ENCODE measurements at regions not wholly inside any gene's neighbourhood (a gene's known extent, or its start where the extent isn't known, plus 50 kb on each side); places are given as distances from the start of the nearest gene placed in this dataset.

DNA sequence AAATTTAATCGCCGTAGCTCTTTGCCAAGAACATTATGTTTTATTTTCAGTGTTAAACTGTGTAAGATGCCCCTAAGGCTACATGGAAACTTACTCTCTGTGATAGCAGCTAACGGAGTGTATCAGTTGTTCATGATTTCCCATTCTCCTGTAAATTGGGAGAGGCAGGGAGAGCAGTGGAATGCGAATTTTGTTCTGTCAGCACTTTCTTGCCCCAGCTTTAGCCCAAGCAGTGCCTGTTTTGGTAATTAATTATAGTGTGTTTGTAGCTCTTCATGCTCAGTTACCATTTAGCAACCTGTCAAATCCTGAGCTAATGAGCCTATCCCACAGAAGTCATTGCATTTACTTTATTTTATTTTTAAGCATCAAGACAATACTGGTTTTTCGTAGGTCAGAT, 475.1 kb upstream of the RBFOX1 start:
- no peaks in the 10 kb centered on the region for H3K4me1 ChIP-seq
- H3K9me3 ChIP-seq: no peaks in the 10 kb centered on the region
- H3K27ac ChIP-seq: no peak overlapping the region
- intact Hi-C loops (cut with DNase I; ENCODE audit: low total_unique reads) (no loop called here), in situ Hi-C loops (cut with MboI; ENCODE audit: low sequenced_read_pairs in 4 of 4) (no loop called here)
- TF ChIP-seq POLR2A (IDR thresholded peaks at IDR 0.05): no peak
- TF ChIP-seq, protein P1, sequence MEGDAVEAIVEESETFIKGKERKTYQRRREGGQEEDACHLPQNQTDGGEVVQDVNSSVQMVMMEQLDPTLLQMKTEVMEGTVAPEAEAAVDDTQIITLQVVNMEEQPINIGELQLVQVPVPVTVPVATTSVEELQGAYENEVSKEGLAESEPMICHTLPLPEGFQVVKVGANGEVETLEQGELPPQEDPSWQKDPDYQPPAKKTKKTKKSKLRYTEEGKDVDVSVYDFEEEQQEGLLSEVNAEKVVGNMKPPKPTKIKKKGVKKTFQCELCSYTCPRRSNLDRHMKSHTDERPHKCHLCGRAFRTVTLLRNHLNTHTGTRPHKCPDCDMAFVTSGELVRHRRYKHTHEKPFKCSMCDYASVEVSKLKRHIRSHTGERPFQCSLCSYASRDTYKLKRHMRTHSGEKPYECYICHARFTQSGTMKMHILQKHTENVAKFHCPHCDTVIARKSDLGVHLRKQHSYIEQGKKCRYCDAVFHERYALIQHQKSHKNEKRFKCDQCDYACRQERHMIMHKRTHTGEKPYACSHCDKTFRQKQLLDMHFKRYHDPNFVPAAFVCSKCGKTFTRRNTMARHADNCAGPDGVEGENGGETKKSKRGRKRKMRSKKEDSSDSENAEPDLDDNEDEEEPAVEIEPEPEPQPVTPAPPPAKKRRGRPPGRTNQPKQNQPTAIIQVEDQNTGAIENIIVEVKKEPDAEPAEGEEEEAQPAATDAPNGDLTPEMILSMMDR (IDR thresholded peaks at IDR 0.05 in 4 of 5, conservative IDR thresholded peaks at IDR 0.05 in 1 of 5): no peak
- ATAC-seq (no peak), DNase-seq (no peak)
- no peak overlapping the region for H3K4me3 ChIP-seq
- H3K27me3 ChIP-seq: no peaks in the 10 kb centered on the region
- H3K36me3 ChIP-seq: no peaks in the 10 kb centered on the region

DNA sequence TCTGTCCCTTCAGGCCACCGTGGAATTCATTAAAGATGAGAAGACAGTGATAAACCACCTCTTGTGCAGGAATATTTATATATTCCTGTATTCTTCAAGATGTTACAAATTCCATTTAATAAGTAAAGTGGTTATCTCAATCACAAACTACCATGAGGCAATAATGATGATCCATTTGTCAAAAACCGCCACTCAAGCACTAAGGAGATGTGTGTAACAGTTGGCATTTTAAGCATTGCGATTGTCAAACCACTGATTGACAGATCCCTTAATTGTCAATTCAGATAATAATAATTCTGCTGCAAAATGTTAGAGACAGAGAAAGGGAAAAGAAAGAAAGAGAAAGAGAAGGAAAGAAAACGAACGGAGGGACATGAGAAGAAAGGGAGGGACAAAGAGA, 476.1 kb upstream of the RBFOX1 start:
- no peak for DNase-seq
- TF ChIP-seq, protein P1 (IDR thresholded peaks at IDR 0.05 in 4 of 5, conservative IDR thresholded peaks at IDR 0.05 in 1 of 5): no peak
- TF ChIP-seq POLR2A (IDR thresholded peaks at IDR 0.05): no peak
- intact Hi-C loops (cut with DNase I; ENCODE audit: low total_unique reads): no loop called here
- Histone ChIP-seq H3K9me3 (no peaks in the 10 kb centered on the region), H3K4me1 (no peaks in the 10 kb centered on the region), H3K27ac (no peak overlapping the region), H3K27me3 (no peaks in the 10 kb centered on the region), H3K36me3 (no peaks in the 10 kb centered on the region), H3K4me3 (no peak overlapping the region)
- in situ Hi-C loops (cut with MboI; ENCODE audit: low sequenced_read_pairs in 4 of 4): no loop called here
- ATAC-seq: no peak

DNA sequence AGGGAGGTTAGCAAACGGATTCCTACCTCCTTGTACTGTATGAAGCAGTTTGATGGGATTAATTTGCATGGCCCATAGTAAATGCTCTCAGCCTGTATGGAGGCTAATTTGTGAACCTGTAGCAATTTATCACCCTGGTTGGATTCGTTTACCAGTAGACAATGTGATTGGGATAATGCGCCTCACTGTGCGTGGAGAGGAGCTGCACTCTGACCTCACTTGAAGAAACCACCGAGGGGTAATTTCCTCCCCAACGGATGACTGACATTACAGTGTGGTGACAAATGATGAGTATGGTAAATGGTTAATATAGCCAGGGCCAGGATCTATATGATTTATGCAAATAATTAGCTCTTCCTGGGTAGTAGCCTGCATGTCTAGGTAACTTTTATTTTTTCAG, 479.1 kb upstream of the RBFOX1 start:
- in situ Hi-C loops (cut with MboI; ENCODE audit: low sequenced_read_pairs in 4 of 4) (no loop called here), intact Hi-C loops (cut with DNase I; ENCODE audit: low total_unique reads) (no loop called here)
- ATAC-seq (no peak), DNase-seq (no peak)
- no peaks in the 10 kb centered on the region for H3K27me3 ChIP-seq
- TF ChIP-seq POLR2A (IDR thresholded peaks at IDR 0.05): no peak
- TF ChIP-seq, protein P1 (IDR thresholded peaks at IDR 0.05 in 4 of 5, conservative IDR thresholded peaks at IDR 0.05 in 1 of 5): no peak
- no peaks in the 10 kb centered on the region for H3K36me3 ChIP-seq
- no peaks in the 10 kb centered on the region for H3K4me1 ChIP-seq
- H3K27ac ChIP-seq: no peak overlapping the region
- no peak overlapping the region for H3K4me3 ChIP-seq
- H3K9me3 ChIP-seq: no peaks in the 10 kb centered on the region

DNA sequence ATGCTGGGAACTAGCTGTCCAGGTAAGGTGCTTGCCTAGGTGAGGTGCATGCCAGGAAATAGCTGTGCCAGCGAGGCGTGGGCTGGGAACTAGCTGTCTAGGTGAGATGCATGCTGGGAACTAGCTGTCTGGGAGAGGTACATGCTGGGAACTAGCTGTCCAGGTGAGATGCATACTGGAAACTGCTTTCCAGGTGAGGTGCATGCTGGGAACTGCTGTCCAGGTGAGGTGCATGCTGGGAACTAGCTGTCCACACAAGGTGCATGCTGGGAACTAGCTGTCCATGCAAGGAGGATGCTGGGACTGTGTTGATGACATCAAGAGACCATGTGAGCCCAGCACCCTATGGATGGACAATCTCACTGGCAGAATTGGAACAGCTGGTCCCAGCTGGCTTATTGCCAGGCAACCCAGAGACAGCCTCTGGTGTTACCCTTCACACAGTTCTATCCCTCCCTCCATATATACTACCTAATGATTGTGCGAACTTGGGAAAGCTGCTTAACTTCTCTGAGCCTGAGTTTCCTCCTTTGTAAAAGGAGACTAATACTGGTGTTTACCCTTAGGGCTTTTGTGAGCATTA, 479.9 kb upstream of the RBFOX1 start:
- in situ Hi-C loops (cut with MboI; ENCODE audit: low sequenced_read_pairs in 4 of 4): no loop called here
- no peak overlapping the region for H3K4me3 ChIP-seq
- TF ChIP-seq POLR2A (IDR thresholded peaks at IDR 0.05): no peak
- TF ChIP-seq, protein P1 (IDR thresholded peaks at IDR 0.05 in 4 of 5, conservative IDR thresholded peaks at IDR 0.05 in 1 of 5): no peak
- no peaks in the 10 kb centered on the region for H3K4me1 ChIP-seq
- no peaks in the 10 kb centered on the region for H3K27me3 ChIP-seq
- H3K36me3 ChIP-seq: no peaks in the 10 kb centered on the region
- DNase-seq (no peak), ATAC-seq (no peak)
- intact Hi-C loops (cut with DNase I; ENCODE audit: low total_unique reads): no loop called here
- H3K9me3 ChIP-seq: no peaks in the 10 kb centered on the region
- H3K27ac ChIP-seq: no peak overlapping the region

DNA sequence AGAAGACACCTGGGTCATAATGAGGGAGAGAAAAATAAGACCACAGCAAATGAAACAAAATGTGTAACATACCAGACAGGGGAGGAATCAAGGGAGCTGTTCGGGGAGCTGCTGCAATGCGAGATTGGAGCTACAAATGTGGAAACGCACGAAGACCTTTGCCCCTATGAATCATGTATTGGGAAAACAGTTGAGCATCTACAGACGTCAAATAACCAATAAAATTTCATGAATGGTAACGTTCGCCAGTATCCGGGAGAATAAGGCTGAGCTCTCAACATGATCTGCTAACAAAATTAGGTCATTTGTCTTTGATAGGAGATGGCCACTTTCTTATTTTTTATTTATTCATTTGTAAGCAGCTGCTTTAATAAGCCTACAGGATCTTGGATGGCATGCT, 486.2 kb upstream of the RBFOX1 start:
- intact Hi-C loops (cut with DNase I; ENCODE audit: low total_unique reads): no loop called here
- ATAC-seq (no peak), DNase-seq (no peak)
- TF ChIP-seq, protein P1 (IDR thresholded peaks at IDR 0.05 in 4 of 5, conservative IDR thresholded peaks at IDR 0.05 in 1 of 5): no peak
- no peak for TF ChIP-seq POLR2A (IDR thresholded peaks at IDR 0.05)
- no peak overlapping the region for H3K4me3 ChIP-seq
- in situ Hi-C loops (cut with MboI; ENCODE audit: low sequenced_read_pairs in 4 of 4): no loop called here
- no peaks in the 10 kb centered on the region for H3K36me3 ChIP-seq
- no peaks in the 10 kb centered on the region for H3K9me3 ChIP-seq
- no peaks in the 10 kb centered on the region for H3K4me1 ChIP-seq
- no peaks in the 10 kb centered on the region for H3K27me3 ChIP-seq
- no peak overlapping the region for H3K27ac ChIP-seq
